ENCODE measurements at regions not wholly inside any gene's neighbourhood (a gene's known extent, or its start where the extent isn't known, plus 50 kb on each side); places are given as distances from the start of the nearest gene placed in this dataset.

DNA sequence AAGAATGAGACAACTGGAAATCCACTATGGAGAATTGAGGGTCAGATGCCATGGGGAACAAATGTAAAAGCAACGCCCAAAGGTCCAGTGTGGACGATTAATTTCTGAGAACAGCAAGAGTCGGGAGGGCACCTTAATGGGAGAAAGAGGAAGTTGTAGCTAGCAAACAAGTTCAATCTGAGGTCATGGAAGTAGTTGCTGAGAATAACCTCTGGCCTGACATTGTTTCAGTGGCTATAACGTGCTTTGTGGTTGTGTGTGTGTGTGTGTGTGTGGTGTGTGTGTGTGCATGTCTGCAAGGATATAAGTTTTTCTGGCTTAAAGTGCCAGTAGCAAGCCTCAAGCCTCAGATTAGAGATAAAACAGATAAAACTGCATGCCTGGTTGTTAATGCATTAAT lies 1630.1 kb upstream of the TENM4 start:
- Histone ChIP-seq H2BK120ac (ENCODE audit: insufficient read depth, low read length, poor library complexity) (no peak overlapping the region), H3K4ac (ENCODE audit: low read depth, low read length) (no peak overlapping the region), H3K79me1 (ENCODE audit: low read length) (no peaks in the 10 kb centered on the region), H3K23ac (ENCODE audit: low read length) (no peak overlapping the region), H2AK5ac (ENCODE audit: low read length) (no peak overlapping the region), H2BK12ac (ENCODE audit: low read length) (no peak overlapping the region), H3K4me1 (ENCODE audit: control insufficient read depth in 1 of 2, insufficient read depth in 2 of 2, low read length in 2 of 2) (no peaks in the 10 kb centered on the region), H3K27ac (ENCODE audit: low read depth, low read length) (no peak overlapping the region), H2AFZ (ENCODE audit: insufficient read depth, low read length, poor library complexity) (no peak overlapping the region), H4K8ac (ENCODE audit: low read depth, low read length) (no peak overlapping the region), H3K14ac (ENCODE audit: low read length) (no peak overlapping the region), H3K27me3 (ENCODE audit: insufficient read depth, low read length) (no peaks in the 10 kb centered on the region), H3K18ac (ENCODE audit: low read length) (no peak overlapping the region), H4K12ac (ENCODE audit: low read depth, low read length) (no peak overlapping the region), H4K91ac (ENCODE audit: low read depth, low read length) (no peak overlapping the region), H3K4me3 (ENCODE audit: low read depth, low read length) (no peak overlapping the region), H2BK5ac (ENCODE audit: low read depth, low read length, poor library complexity) (no peak overlapping the region), H3K9ac (ENCODE audit: low read length) (no peak overlapping the region), H3K79me2 (ENCODE audit: control insufficient read depth, insufficient read depth, low read length, poor library complexity) (no peaks in the 10 kb centered on the region), H3K36me3 (ENCODE audit: control insufficient read depth in 1 of 2, insufficient read depth in 2 of 2, low read length in 2 of 2) (no peaks in the 10 kb centered on the region), H3K9me3 (ENCODE audit: insufficient read depth, low read depth, low read length) (no peaks in the 10 kb centered on the region), H3K4me2 (ENCODE audit: low read length) (no peak overlapping the region)
- WGBS (ENCODE audit: extremely low coverage, insufficient coverage, insufficient read length): no CpG with 5 or more reads among the region's 4 CpGs
- no peak for DNase-seq

DNA sequence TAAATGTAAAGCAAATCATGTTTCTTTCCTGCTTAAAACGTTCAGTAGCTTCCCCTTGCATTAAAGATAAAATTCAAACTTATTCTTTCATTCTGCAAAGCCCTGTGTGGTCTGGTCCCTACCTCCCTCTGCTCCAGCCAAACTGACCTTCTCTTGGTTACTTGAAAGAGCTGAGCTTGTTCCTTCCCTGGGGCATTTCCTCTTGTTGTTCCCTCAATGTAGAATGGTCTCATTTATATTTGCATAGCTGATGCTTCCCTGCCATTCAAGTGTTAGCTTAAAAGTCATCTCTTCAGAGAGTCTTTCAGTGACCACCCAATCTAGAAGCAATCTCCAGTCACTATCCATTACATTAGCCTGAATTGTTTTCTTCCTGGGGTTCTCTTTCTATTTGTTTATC lies 1618.5 kb upstream of the TENM4 start:
- H2BK5ac ChIP-seq (ENCODE audit: low read depth, low read length, poor library complexity): no peak overlapping the region
- H3K79me2 ChIP-seq (ENCODE audit: control insufficient read depth, insufficient read depth, low read length, poor library complexity): no peaks in the 10 kb centered on the region
- no CpG with 5 or more reads among the region's 1 CpG for WGBS (ENCODE audit: extremely low coverage, insufficient coverage, insufficient read length)
- no peaks in the 10 kb centered on the region for H3K27me3 ChIP-seq (ENCODE audit: insufficient read depth, low read length)
- no peaks in the 10 kb centered on the region for H3K9me3 ChIP-seq (ENCODE audit: insufficient read depth, low read depth, low read length)
- H2AK5ac ChIP-seq (ENCODE audit: low read length): no peak overlapping the region
- H2BK120ac ChIP-seq (ENCODE audit: insufficient read depth, low read length, poor library complexity): no peak overlapping the region
- no peak overlapping the region for H3K4me3 ChIP-seq (ENCODE audit: low read depth, low read length)
- H3K4ac ChIP-seq (ENCODE audit: low read depth, low read length): no peak overlapping the region
- no peaks in the 10 kb centered on the region for H3K4me1 ChIP-seq (ENCODE audit: control insufficient read depth in 1 of 2, insufficient read depth in 2 of 2, low read length in 2 of 2)
- no peak for DNase-seq
- no peak overlapping the region for H2AFZ ChIP-seq (ENCODE audit: insufficient read depth, low read length, poor library complexity)
- no peak overlapping the region for H4K91ac ChIP-seq (ENCODE audit: low read depth, low read length)
- no peaks in the 10 kb centered on the region for H3K36me3 ChIP-seq (ENCODE audit: control insufficient read depth in 1 of 2, insufficient read depth in 2 of 2, low read length in 2 of 2)
- H3K79me1 ChIP-seq (ENCODE audit: low read length): no peaks in the 10 kb centered on the region
- H3K9ac ChIP-seq (ENCODE audit: low read length): no peak overlapping the region
- H3K14ac ChIP-seq (ENCODE audit: low read length): no peak overlapping the region
- H3K18ac ChIP-seq (ENCODE audit: low read length): no peak overlapping the region
- H4K12ac ChIP-seq (ENCODE audit: low read depth, low read length): no peak overlapping the region
- no peak overlapping the region for H3K27ac ChIP-seq (ENCODE audit: low read depth, low read length)
- H3K4me2 ChIP-seq (ENCODE audit: low read length): no peak overlapping the region
- no peak overlapping the region for H4K8ac ChIP-seq (ENCODE audit: low read depth, low read length)
- no peak overlapping the region for H3K23ac ChIP-seq (ENCODE audit: low read length)
- H2BK12ac ChIP-seq (ENCODE audit: low read length): no peak overlapping the region

DNA sequence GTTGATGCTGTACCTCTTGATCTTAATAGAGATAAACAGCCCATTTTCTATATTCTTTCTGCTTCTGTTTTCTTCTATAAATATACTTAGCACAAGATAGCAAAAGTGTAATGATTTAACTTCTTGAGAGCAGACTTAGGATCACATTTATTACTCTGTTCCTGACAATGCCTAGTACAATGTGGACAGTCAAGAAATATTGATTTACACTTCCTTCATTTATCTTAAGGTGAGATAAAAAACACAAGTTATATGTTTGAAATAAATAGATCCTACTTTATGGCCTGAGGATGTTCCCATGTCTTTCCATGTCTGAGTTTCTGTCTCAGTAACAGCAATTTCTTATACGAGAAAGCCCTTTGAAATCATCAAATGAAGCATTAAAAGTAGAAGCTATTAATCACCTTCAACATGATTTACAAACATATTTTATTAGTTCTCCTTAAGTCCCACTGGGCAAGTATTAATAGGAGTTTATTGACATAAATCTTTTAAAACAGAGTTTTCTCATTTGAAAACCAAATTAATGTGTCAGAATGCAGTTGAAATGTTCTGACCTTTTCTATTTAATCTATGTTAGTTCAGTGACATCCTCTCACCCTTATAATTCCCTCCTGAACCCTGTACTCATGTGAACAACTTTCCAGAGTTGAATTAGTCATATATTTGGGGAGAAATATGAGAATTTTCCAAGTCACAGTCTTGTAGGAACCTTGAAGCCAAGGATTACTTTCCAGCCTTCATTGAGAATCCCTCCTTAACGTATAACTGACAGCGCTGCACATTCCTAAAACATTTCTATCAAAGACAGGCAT lies 1611.7 kb upstream of the TENM4 start:
- Histone ChIP-seq H3K79me2 (ENCODE audit: control insufficient read depth, insufficient read depth, low read length, poor library complexity) (no peaks in the 10 kb centered on the region), H3K23ac (ENCODE audit: low read length) (no peak overlapping the region), H3K79me1 (ENCODE audit: low read length) (no peaks in the 10 kb centered on the region), H3K36me3 (ENCODE audit: control insufficient read depth in 1 of 2, insufficient read depth in 2 of 2, low read length in 2 of 2) (no peaks in the 10 kb centered on the region), H3K27me3 (ENCODE audit: insufficient read depth, low read length) (no peaks in the 10 kb centered on the region), H2BK120ac (ENCODE audit: insufficient read depth, low read length, poor library complexity) (no peak overlapping the region), H3K14ac (ENCODE audit: low read length) (no peak overlapping the region), H3K27ac (ENCODE audit: low read depth, low read length) (no peak overlapping the region), H4K8ac (ENCODE audit: low read depth, low read length) (no peak overlapping the region), H3K4me1 (ENCODE audit: control insufficient read depth in 1 of 2, insufficient read depth in 2 of 2, low read length in 2 of 2) (no peaks in the 10 kb centered on the region), H2BK5ac (ENCODE audit: low read depth, low read length, poor library complexity) (no peak overlapping the region), H3K18ac (ENCODE audit: low read length) (no peak overlapping the region), H3K4me2 (ENCODE audit: low read length) (no peak overlapping the region), H2AK5ac (ENCODE audit: low read length) (no peak overlapping the region), H2BK12ac (ENCODE audit: low read length) (no peak overlapping the region), H3K4me3 (ENCODE audit: low read depth, low read length) (no peak overlapping the region), H3K4ac (ENCODE audit: low read depth, low read length) (no peak overlapping the region), H4K12ac (ENCODE audit: low read depth, low read length) (no peak overlapping the region), H2AFZ (ENCODE audit: insufficient read depth, low read length, poor library complexity) (no peak overlapping the region), H4K91ac (ENCODE audit: low read depth, low read length) (no peak overlapping the region), H3K9me3 (ENCODE audit: insufficient read depth, low read depth, low read length) (no peaks in the 10 kb centered on the region), H3K9ac (ENCODE audit: low read length) (no peak overlapping the region)
- no CpG with 5 or more reads among the region's 3 CpGs for WGBS (ENCODE audit: extremely low coverage, insufficient coverage, insufficient read length)
- DNase-seq: no peak

DNA sequence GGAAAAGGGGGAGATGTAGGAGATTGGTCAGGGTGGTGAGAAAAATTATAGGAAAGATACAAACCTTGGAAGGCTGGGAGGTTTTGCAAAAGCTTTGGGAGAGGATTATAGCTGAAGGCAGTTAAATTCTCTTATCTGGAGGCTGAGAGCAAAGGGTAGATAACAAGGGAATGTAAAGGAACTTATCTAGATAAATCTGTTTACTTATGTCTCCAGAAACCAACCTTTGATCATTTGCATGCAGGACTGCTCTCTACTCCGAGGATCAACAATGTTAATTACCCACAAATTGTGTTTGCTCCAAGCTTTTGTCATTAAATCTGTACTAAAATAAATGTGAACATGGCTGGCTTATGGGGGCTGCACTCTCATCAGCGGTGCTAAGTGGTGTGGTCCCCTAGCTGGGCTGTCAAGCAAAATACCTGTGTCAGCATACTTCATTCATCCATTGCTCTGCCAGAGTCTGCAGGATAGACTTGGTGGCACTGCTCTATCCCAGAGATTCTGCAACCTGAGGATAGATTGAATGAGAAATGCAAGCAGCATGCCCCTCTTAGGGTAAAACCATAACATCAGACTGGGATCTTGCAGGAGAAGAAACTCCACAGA lies 1599.2 kb upstream of the TENM4 start:
- no peak overlapping the region for H3K14ac ChIP-seq (ENCODE audit: low read length)
- H3K4me1 ChIP-seq (ENCODE audit: control insufficient read depth in 1 of 2, insufficient read depth in 2 of 2, low read length in 2 of 2): no peaks in the 10 kb centered on the region
- H4K91ac ChIP-seq (ENCODE audit: low read depth, low read length): no peak overlapping the region
- no peak for DNase-seq
- no peak overlapping the region for H3K4me2 ChIP-seq (ENCODE audit: low read length)
- H4K12ac ChIP-seq (ENCODE audit: low read depth, low read length): no peak overlapping the region
- no peak overlapping the region for H3K9ac ChIP-seq (ENCODE audit: low read length)
- no peaks in the 10 kb centered on the region for H3K79me1 ChIP-seq (ENCODE audit: low read length)
- H3K79me2 ChIP-seq (ENCODE audit: control insufficient read depth, insufficient read depth, low read length, poor library complexity): no peaks in the 10 kb centered on the region
- H2BK12ac ChIP-seq (ENCODE audit: low read length): no peak overlapping the region
- no peak overlapping the region for H3K18ac ChIP-seq (ENCODE audit: low read length)
- peaks cover 2% of the 10 kb centered on the region for H3K9me3 ChIP-seq (ENCODE audit: insufficient read depth, low read depth, low read length)
- no peak overlapping the region for H2BK120ac ChIP-seq (ENCODE audit: insufficient read depth, low read length, poor library complexity)
- no peaks in the 10 kb centered on the region for H3K27me3 ChIP-seq (ENCODE audit: insufficient read depth, low read length)
- no peak overlapping the region for H4K8ac ChIP-seq (ENCODE audit: low read depth, low read length)
- no peak overlapping the region for H3K4me3 ChIP-seq (ENCODE audit: low read depth, low read length)
- no peak overlapping the region for H2BK5ac ChIP-seq (ENCODE audit: low read depth, low read length, poor library complexity)
- no peak overlapping the region for H2AFZ ChIP-seq (ENCODE audit: insufficient read depth, low read length, poor library complexity)
- no peak overlapping the region for H3K23ac ChIP-seq (ENCODE audit: low read length)
- H3K36me3 ChIP-seq (ENCODE audit: control insufficient read depth in 1 of 2, insufficient read depth in 2 of 2, low read length in 2 of 2): no peaks in the 10 kb centered on the region
- WGBS (ENCODE audit: extremely low coverage, insufficient coverage, insufficient read length): no CpG with 5 or more reads among the region's 2 CpGs
- no peak overlapping the region for H2AK5ac ChIP-seq (ENCODE audit: low read length)
- H3K4ac ChIP-seq (ENCODE audit: low read depth, low read length): no peak overlapping the region
- H3K27ac ChIP-seq (ENCODE audit: low read depth, low read length): no peak overlapping the region

Measured in trophoblast cell (in vitro differentiated cells and primary cell).